OCI-M1 (cell line): ENCODE measurements at regions not wholly inside any gene's neighbourhood (a gene's known extent, or its start where the extent isn't known, plus 50 kb on each side); places are given as distances from the start of the nearest gene placed in this dataset.
A peak's percentile ranks its signal among the peaks of the same experiment; 100 is the strongest.

Source experiments
- DNase-seq: peaks from one replicate; lab custom pipeline; 2025; lab: John Stamatoyannopoulos, UW

- no peak for DNase-seq
Observed at GRCh38 chr6:128827675-128828464, 55.1 kb upstream of the LAMA2 start.

GRCh38 chr6:128826606-128827005, 56.3 kb upstream of the LAMA2 start:
- DNase-seq = no peak

- peak; percentile 25 for DNase-seq
Observed at GRCh38 chr6:128822271-128822670, 60.7 kb upstream of the LAMA2 start.

- DNase-seq = no peak
Observed at GRCh38 chr6:128821116-128821515, 61.8 kb upstream of the LAMA2 start.

- no peak for DNase-seq
Observed at GRCh38 chr6:128808856-128809255, 74.1 kb upstream of the LAMA2 start.

GRCh38 chr6:128807577-128807976, 75.4 kb upstream of the LAMA2 start:
- DNase-seq = peak; percentile 57

- DNase-seq = peak; percentile 19
Observed at GRCh38 chr6:128806261-128806660, 76.7 kb upstream of the LAMA2 start.

- DNase-seq = no peak
Observed at GRCh38 chr6:128803911-128804310, 79.0 kb upstream of the LAMA2 start.

- DNase-seq = no peak
Observed at GRCh38 chr6:128801621-128802020, 81.3 kb upstream of the LAMA2 start.

GRCh38 chr6:128784266-128784665, 98.7 kb upstream of the LAMA2 start:
- DNase-seq = no peak

GRCh38 chr6:128768187-128768586, 114.8 kb upstream of the LAMA2 start:
- no peak for DNase-seq

GRCh38 chr6:128767705-128768104, 115.2 kb upstream of the LAMA2 start:
- no peak for DNase-seq

GRCh38 chr6:128767150-128767549, 115.8 kb upstream of the LAMA2 start:
- DNase-seq = no peak

GRCh38 chr6:128763599-128764300, 119.2 kb upstream of the LAMA2 start:
- no peak for DNase-seq

GRCh38 chr6:128759901-128760300, 123.0 kb upstream of the LAMA2 start:
- DNase-seq = no peak

GRCh38 chr6:128759447-128759846, 123.5 kb upstream of the LAMA2 start:
- DNase-seq = no peak

GRCh38 chr6:128757961-128758360, 125.0 kb upstream of the LAMA2 start:
- no peak for DNase-seq

GRCh38 chr6:128754658-128755256, 128.2 kb upstream of the LAMA2 start:
- peak; percentile 18 for DNase-seq

- DNase-seq = no peak
Observed at GRCh38 chr6:128743974-128744765, 138.8 kb upstream of the LAMA2 start.

- no peak for DNase-seq
Observed at GRCh38 chr6:128742900-128743299, 140.0 kb upstream of the LAMA2 start.

- no peak for DNase-seq
Observed at GRCh38 chr6:128740951-128741350, 142.0 kb upstream of the LAMA2 start.

GRCh38 chr6:128739112-128739511, 143.8 kb upstream of the LAMA2 start:
- no peak for DNase-seq
